HCT116 (cell line): ENCODE measurements at regions not wholly inside any gene's neighbourhood (a gene's known extent, or its start where the extent isn't known, plus 50 kb on each side); places are given as distances from the start of the nearest gene placed in this dataset.

Source experiments
- ATAC-seq: fragments of 200-7000 bp; cut with Tn5 transposase; 2 replicates; pipeline ENCODE4 v1.9.1; 2020; ENCODE audit warnings: mild to moderate bottlenecking, moderate library complexity
- BruUV-seq: library from RNA; stranded (reverse); fragments of 400-500 nt; replicated peaks from 2 replicates; lab custom pipeline; 2021; lab: Mats Ljungman, UMichigan
- CTCF ChIA-PET: fragments of 300-600 bp; sonication (Branson Sonifier 250); formaldehyde crosslinking; loops from one replicate; lab custom pipeline; 2021; ENCODE audit warnings: antibody characterized with exemption; lab: Charles Lee
- POLR2A ChIA-PET: fragments of 300-600, 350-600 bp; sonication (Branson Sonifier 250); formaldehyde crosslinking; loops from one replicate; lab custom pipeline; 2021; ENCODE audit warnings: antibody characterized with exemption; lab: Charles Lee
- RAD21 ChIA-PET, 2 experiments: fragments of 300-600 bp; sonication (Branson Sonifier 250); formaldehyde crosslinking; loops; one replicate each; lab custom pipeline; 2023; ENCODE audit warnings: low total read pairs in 2 of 2; ENCODE audit not compliant: uncharacterized antibody in 2 of 2, unreplicated experiment in 2 of 2, low non-redundant PET in 1 of 2; lab: Charles Lee
- DNase-seq: peaks from one replicate; pipeline ENCODE4 v3.0.0-alpha.2; 2010; ENCODE audit warnings: low read depth, low spot score
- H2AFZ ChIP-seq: fragments of 200-600 bp; shearing (Covaris generic), sonication (generic); 2 replicates; pipeline ENCODE4 v1.6.1; 2017; ENCODE audit warnings: low read depth, mixed run types, mixed read lengths, antibody characterized with exemption, low read length; ENCODE audit not compliant: poor library complexity, severe bottlenecking
- H3K27ac ChIP-seq: 2 replicates; pipeline ENCODE4 v1.5.1; 2012; ENCODE audit warnings: low read depth, low read length
- H3K27me3 ChIP-seq: fragments of 200-600 bp; sonication (generic); 2 replicates; pipeline ENCODE4 v1.6.1; 2016; ENCODE audit warnings: mixed run types, low read length, mixed read lengths; ENCODE audit not compliant: insufficient read depth
- H3K36me3 ChIP-seq, 2 experiments: fragments of 200-500 bp in 1 of 2; fragments of 200-600 bp in 1 of 2; sonication (Bioruptor generic) in 1 of 2; sonication (generic) in 1 of 2; 2 replicates each; pipeline versions ENCODE4 v1.5.1 to v1.6.1; 2014 to 2016; ENCODE audit warnings: low read length in 2 of 2, inconsistent platforms in 1 of 2, mixed read lengths in 1 of 2, mixed run types in 1 of 2; ENCODE audit not compliant: insufficient read depth in 2 of 2, control insufficient read depth in 1 of 2
- H3K4me1 ChIP-seq, 2 experiments: fragments of 200-600 bp in 1 of 2; sonication (generic) in 1 of 2; 2 replicates each; pipeline versions ENCODE4 v1.5.1 to v1.6.1; 2012 to 2017; ENCODE audit warnings: low read length in 2 of 2, inconsistent platforms in 1 of 2, mild to moderate bottlenecking in 1 of 2, mixed read lengths in 1 of 2, mixed run types in 1 of 2, moderate library complexity in 1 of 2; ENCODE audit not compliant: insufficient read depth in 2 of 2, control insufficient read depth in 1 of 2
- H3K4me2 ChIP-seq: fragments of 200-600 bp; sonication (generic); 2 replicates; pipeline ENCODE4 v1.6.1; 2017; ENCODE audit warnings: mixed run types, low read length, mixed read lengths
- H3K4me3 ChIP-seq, 2 experiments: fragments of 200-600 bp in 1 of 2; sonication (generic) in 1 of 2; replicated peaks in 1 of 2; 2 replicates each; pipeline ENCODE4 v1.5.1; 2011 to 2016; ENCODE audit warnings: low read length in 2 of 2, control low read depth in 1 of 2, low read depth in 1 of 2, mild to moderate bottlenecking in 1 of 2, mixed read lengths in 1 of 2, mixed run types in 1 of 2
- H3K79me2 ChIP-seq: fragments of 200-600 bp; sonication (generic); 2 replicates; pipeline ENCODE4 v1.6.1; 2017; ENCODE audit warnings: mild to moderate bottlenecking, mixed run types, low read length, moderate library complexity, mixed read lengths; ENCODE audit not compliant: insufficient read depth
- H3K9ac ChIP-seq: fragments of 200-600 bp; sonication (generic); 2 replicates; pipeline ENCODE4 v1.6.1; 2016; ENCODE audit warnings: low read length, mixed read lengths
- H3K9me2 ChIP-seq: fragments of 200-600 bp; sonication (generic), shearing (Covaris generic); 2 replicates; pipeline ENCODE4 v1.6.1; 2017; ENCODE audit warnings: mixed run types, mild to moderate bottlenecking, moderate library complexity; ENCODE audit not compliant: insufficient read depth
- H3K9me3 ChIP-seq, 2 experiments: fragments of 200-500 bp in 1 of 2; fragments of 200-600 bp in 1 of 2; sonication (Bioruptor generic) in 1 of 2; sonication (generic) in 1 of 2; 2 replicates each; pipeline ENCODE4 v1.6.1; 2014 to 2017; ENCODE audit warnings: low read length in 2 of 2, mixed read lengths in 2 of 2, inconsistent platforms in 1 of 2, low read depth in 1 of 2, mild to moderate bottlenecking in 1 of 2, mixed run types in 1 of 2, moderate library complexity in 1 of 2; ENCODE audit not compliant: control insufficient read depth in 1 of 2, insufficient read depth in 1 of 2
- H4K20me1 ChIP-seq: fragments of 200-600 bp; sonication (generic), shearing (Covaris generic); 2 replicates; pipeline ENCODE4 v1.6.1; 2017; ENCODE audit warnings: mixed run types, mild to moderate bottlenecking, moderate library complexity; ENCODE audit not compliant: insufficient read depth
- ATF3 ChIP-seq: IDR thresholded peaks from 2 replicates; pipeline ENCODE4 v1.6.1; 2012
- CBX3 ChIP-seq: IDR thresholded peaks from 2 replicates; pipeline ENCODE4 v1.6.1; 2012; ENCODE audit warnings: low read depth
- JUND ChIP-seq: IDR thresholded peaks from 2 replicates; pipeline ENCODE4 v1.6.1; 2012
- RAD21 ChIP-seq: IDR thresholded peaks from 2 replicates; pipeline ENCODE4 v1.6.1; 2012; ENCODE audit warnings: low read depth, mild to moderate bottlenecking
- SIN3A ChIP-seq: IDR thresholded peaks from 2 replicates; pipeline ENCODE4 v1.6.1; 2012; ENCODE audit warnings: low read depth
- TCF7L2 ChIP-seq: IDR thresholded peaks from 2 replicates; pipeline ENCODE4 v1.7.0; 2011; ENCODE audit warnings: borderline replicate concordance, inconsistent platforms; ENCODE audit not compliant: insufficient read depth, insufficient read length; ENCODE audit errors: extremely low read depth
- ZBTB33 ChIP-seq: IDR thresholded peaks from 2 replicates; pipeline ENCODE4 v1.6.1; 2011; ENCODE audit warnings: mild to moderate bottlenecking, low read length, moderate library complexity; ENCODE audit not compliant: insufficient replicate concordance; ENCODE audit errors: extremely low read depth
- ZFX ChIP-seq: fragments of 450-650 bp; IDR thresholded peaks from 2 replicates; pipeline ENCODE4 v1.6.1; 2017
- intact Hi-C: fragments of 100-400 bp; cut with micrococcal nuclease; formaldehyde crosslinking; loops from 2 replicates; pipeline ENCODE4 v1.10.0; 2022

GRCh38 chr7:4612237-4612636, 69.9 kb upstream of the FOXK1 start:
- BruUV-seq = no TSS peak

GRCh38 chr7:4612939-4613841, 68.9 kb upstream of the FOXK1 start:
- Histone ChIP-seq H4K20me1 (no peaks in the 10 kb centered on the region), H3K4me3 (no peak overlapping the region), H3K27me3 (no peaks in the 10 kb centered on the region), H3K9ac (no peak overlapping the region), H3K36me3 (no peaks in the 10 kb centered on the region), H3K4me1 (peaks cover 0 to 5% of the 10 kb centered on the region in 2 experiments; a peak in 1 of 4 replicates), H3K4me2 (no peak overlapping the region), H3K79me2 (no peaks in the 10 kb centered on the region), H3K27ac (no peak overlapping the region), H3K9me2 (no peaks in the 10 kb centered on the region)
- ChIA-PET CTCF (no interaction called here), POLR2A (no interaction called here)
- no peak for ATAC-seq
- intact Hi-C loops = loop anchor here (10.0 kb wide), 1 partner anchor 1748 kb away; no protein-coding TSS in a partner anchor
- no peak for DNase-seq
- no TSS peak for BruUV-seq
- no peak for TF ChIP-seq ATF3
- TF ChIP-seq ZBTB33 = no peak
- no peak for TF ChIP-seq SIN3A
- no peak for TF ChIP-seq JUND
- no peak for TF ChIP-seq RAD21
- TF ChIP-seq, all 23 proteins: peak for 0
- RAD21 ChIA-PET = no interaction called here
- no peaks in the 10 kb centered on the region for H3K9me3 ChIP-seq
- H2AFZ ChIP-seq = no peak overlapping the region

More at GRCh38 chr7:4612237-4612636, 69.9 kb upstream of the FOXK1 start:
- H3K4me2 ChIP-seq = no peak overlapping the region
- H3K27me3 ChIP-seq = no peaks in the 10 kb centered on the region
- no peaks in the 10 kb centered on the region for H3K79me2 ChIP-seq
- H4K20me1 ChIP-seq = no peaks in the 10 kb centered on the region
- intact Hi-C loops = loop anchor here (10.0 kb wide), 1 partner anchor 1747 kb away; no protein-coding TSS in a partner anchor
- ChIA-PET RAD21 (interaction anchor here in 1 of 2 experiments (0.6 kb wide), 1 partner anchor 218 kb away, joined by 3 read pairs; no protein-coding TSS in a partner anchor), POLR2A (no interaction called here), CTCF (no interaction called here)
- H3K4me1 ChIP-seq = peaks cover 0 to 5% of the 10 kb centered on the region in 2 experiments; a peak in 1 of 4 replicates
- no peaks in the 10 kb centered on the region for H3K9me3 ChIP-seq
- no peak overlapping the region for H3K4me3 ChIP-seq
- no peaks in the 10 kb centered on the region for H3K36me3 ChIP-seq
- H2AFZ ChIP-seq = no peak overlapping the region
- H3K27ac ChIP-seq = no peak overlapping the region
- ATAC-seq = no peak
- DNase-seq = no peak
- H3K9ac ChIP-seq = no peak overlapping the region
- TF ChIP-seq ZFX (no peak), CBX3 (no peak), RAD21 (no peak), TCF7L2 (no peak)
- no peaks in the 10 kb centered on the region for H3K9me2 ChIP-seq
